ENCODE measurements at regions not wholly inside any gene's neighbourhood (a gene's known extent, or its start where the extent isn't known, plus 50 kb on each side); places are given as distances from the start of the nearest gene placed in this dataset.

DNA sequence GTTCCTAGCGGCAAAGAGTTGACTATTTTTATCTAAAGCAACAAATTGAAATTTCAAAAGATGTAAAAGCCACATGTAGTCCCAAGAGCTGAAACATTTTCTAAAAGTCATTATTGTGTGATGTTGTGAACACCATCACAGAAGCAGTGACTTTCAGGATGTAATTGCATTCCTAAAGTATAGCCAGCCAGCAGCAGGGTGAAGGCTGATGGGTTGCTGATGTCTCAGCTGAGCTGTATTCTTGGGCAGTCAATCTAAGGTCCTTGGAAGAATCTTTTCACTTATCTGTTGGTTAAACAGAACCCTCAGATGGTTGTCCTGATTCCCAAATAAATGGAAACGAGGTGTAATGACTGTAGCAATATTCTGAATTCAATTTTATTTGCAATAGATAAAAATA lies 237.4 kb upstream of the WWC1 start (continued):
- TF ChIP-seq, protein P1, sequence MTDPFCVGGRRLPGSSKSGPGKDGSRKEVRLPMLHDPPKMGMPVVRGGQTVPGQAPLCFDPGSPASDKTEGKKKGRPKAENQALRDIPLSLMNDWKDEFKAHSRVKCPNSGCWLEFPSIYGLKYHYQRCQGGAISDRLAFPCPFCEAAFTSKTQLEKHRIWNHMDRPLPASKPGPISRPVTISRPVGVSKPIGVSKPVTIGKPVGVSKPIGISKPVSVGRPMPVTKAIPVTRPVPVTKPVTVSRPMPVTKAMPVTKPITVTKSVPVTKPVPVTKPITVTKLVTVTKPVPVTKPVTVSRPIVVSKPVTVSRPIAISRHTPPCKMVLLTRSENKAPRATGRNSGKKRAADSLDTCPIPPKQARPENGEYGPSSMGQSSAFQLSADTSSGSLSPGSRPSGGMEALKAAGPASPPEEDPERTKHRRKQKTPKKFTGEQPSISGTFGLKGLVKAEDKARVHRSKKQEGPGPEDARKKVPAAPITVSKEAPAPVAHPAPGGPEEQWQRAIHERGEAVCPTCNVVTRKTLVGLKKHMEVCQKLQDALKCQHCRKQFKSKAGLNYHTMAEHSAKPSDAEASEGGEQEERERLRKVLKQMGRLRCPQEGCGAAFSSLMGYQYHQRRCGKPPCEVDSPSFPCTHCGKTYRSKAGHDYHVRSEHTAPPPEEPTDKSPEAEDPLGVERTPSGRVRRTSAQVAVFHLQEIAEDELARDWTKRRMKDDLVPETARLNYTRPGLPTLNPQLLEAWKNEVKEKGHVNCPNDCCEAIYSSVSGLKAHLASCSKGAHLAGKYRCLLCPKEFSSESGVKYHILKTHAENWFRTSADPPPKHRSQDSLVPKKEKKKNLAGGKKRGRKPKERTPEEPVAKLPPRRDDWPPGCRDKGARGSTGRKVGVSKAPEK (CRISPR knock-in tag; IDR thresholded peaks at IDR 0.05; ENCODE audit: borderline replicate concordance), result no peak
- TF ChIP-seq ARNT (IDR thresholded peaks at IDR 0.05) (no peak), FLYWCH1 (CRISPR knock-in tag; IDR thresholded peaks at IDR 0.05) (no peak), FIP1L1 (IDR thresholded peaks at IDR 0.05; ENCODE audit: borderline replicate concordance, insufficient read depth, low read depth, low read length) (no peak), ZNF558 (CRISPR knock-in tag; IDR thresholded peaks at IDR 0.05; ENCODE audit: borderline replicate concordance) (no peak), ZNF556 (CRISPR knock-in tag; IDR thresholded peaks at IDR 0.05; ENCODE audit: borderline replicate concordance) (no peak), YEATS4 (CRISPR knock-in tag; IDR thresholded peaks at IDR 0.05; ENCODE audit: borderline replicate concordance) (no peak), ZNF614 (CRISPR knock-in tag; IDR thresholded peaks at IDR 0.05; ENCODE audit: borderline replicate concordance) (no peak), ZIK1 (CRISPR knock-in tag; IDR thresholded peaks at IDR 0.05; ENCODE audit: borderline replicate concordance, low read depth) (no peak), ESRRA (CRISPR knock-in tag; IDR thresholded peaks at IDR 0.05; ENCODE audit: low read depth) (no peak), MAFF (IDR thresholded peaks at IDR 0.05; ENCODE audit: low read depth, low read length) (no peak)
- TF ChIP-seq, protein P2, sequence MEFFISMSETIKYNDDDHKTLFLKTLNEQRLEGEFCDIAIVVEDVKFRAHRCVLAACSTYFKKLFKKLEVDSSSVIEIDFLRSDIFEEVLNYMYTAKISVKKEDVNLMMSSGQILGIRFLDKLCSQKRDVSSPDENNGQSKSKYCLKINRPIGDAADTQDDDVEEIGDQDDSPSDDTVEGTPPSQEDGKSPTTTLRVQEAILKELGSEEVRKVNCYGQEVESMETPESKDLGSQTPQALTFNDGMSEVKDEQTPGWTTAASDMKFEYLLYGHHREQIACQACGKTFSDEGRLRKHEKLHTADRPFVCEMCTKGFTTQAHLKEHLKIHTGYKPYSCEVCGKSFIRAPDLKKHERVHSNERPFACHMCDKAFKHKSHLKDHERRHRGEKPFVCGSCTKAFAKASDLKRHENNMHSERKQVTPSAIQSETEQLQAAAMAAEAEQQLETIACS (CRISPR knock-in tag; IDR thresholded peaks at IDR 0.05), result no peak
- TF ChIP-seq, protein P3, sequence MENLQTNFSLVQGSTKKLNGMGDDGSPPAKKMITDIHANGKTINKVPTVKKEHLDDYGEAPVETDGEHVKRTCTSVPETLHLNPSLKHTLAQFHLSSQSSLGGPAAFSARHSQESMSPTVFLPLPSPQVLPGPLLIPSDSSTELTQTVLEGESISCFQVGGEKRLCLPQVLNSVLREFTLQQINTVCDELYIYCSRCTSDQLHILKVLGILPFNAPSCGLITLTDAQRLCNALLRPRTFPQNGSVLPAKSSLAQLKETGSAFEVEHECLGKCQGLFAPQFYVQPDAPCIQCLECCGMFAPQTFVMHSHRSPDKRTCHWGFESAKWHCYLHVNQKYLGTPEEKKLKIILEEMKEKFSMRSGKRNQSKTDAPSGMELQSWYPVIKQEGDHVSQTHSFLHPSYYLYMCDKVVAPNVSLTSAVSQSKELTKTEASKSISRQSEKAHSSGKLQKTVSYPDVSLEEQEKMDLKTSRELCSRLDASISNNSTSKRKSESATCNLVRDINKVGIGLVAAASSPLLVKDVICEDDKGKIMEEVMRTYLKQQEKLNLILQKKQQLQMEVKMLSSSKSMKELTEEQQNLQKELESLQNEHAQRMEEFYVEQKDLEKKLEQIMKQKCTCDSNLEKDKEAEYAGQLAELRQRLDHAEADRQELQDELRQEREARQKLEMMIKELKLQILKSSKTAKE (CRISPR knock-in tag; IDR thresholded peaks at IDR 0.05; ENCODE audit: borderline replicate concordance), result no peak
- TF ChIP-seq, protein P4, sequence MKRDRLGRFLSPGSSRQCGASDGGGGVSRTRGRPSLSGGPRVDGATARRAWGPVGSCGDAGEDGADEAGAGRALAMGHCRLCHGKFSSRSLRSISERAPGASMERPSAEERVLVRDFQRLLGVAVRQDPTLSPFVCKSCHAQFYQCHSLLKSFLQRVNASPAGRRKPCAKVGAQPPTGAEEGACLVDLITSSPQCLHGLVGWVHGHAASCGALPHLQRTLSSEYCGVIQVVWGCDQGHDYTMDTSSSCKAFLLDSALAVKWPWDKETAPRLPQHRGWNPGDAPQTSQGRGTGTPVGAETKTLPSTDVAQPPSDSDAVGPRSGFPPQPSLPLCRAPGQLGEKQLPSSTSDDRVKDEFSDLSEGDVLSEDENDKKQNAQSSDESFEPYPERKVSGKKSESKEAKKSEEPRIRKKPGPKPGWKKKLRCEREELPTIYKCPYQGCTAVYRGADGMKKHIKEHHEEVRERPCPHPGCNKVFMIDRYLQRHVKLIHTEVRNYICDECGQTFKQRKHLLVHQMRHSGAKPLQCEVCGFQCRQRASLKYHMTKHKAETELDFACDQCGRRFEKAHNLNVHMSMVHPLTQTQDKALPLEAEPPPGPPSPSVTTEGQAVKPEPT (CRISPR knock-in tag; IDR thresholded peaks at IDR 0.05; ENCODE audit: low read depth), result no peak
